ENCODE measurements at regions not wholly inside any gene's neighbourhood (a gene's known extent, or its start where the extent isn't known, plus 50 kb on each side); places are given as distances from the start of the nearest gene placed in this dataset.

- Histone ChIP-seq H3K9me3 (ENCODE audit: low read depth, low read length) (no peaks in the 10 kb centered on the region), H3K4me2 (ENCODE audit: insufficient read depth, low read length) (no peak overlapping the region), H3K79me2 (ENCODE audit: insufficient read depth, low read length) (no peaks in the 10 kb centered on the region), H3K4me3 (ENCODE audit: insufficient read depth, low read length) (no peak overlapping the region), H3K27ac (ENCODE audit: low read depth, low read length) (no peak overlapping the region), H2AFZ (ENCODE audit: low read length) (no peak overlapping the region), H3K27me3 (ENCODE audit: insufficient read depth, low read length) (no peaks in the 10 kb centered on the region), H4K20me1 (ENCODE audit: insufficient read depth, low read length) (no peaks in the 10 kb centered on the region), H3K36me3 (ENCODE audit: insufficient read depth, low read length) (no peaks in the 10 kb centered on the region), H3K4me1 (ENCODE audit: insufficient read depth, low read length) (peaks cover 4% of the 10 kb centered on the region)
- no peak for DNase-seq (ENCODE audit: insufficient read length, low spot score, missing footprints)
- no peak for TF ChIP-seq CTCF (IDR thresholded peaks at IDR 0.05; ENCODE audit: extremely low read depth, low read depth, low read length)
Observed at GRCh38 chr7:81075150-81075549, 156.3 kb upstream of the SEMA3C start.

- no peak for TF ChIP-seq CTCF (IDR thresholded peaks at IDR 0.05; ENCODE audit: extremely low read depth, low read depth, low read length)
- H3K4me1 ChIP-seq (ENCODE audit: insufficient read depth, low read length): peaks cover 4% of the 10 kb centered on the region
- no peak overlapping the region for H2AFZ ChIP-seq (ENCODE audit: low read length)
- H3K27ac ChIP-seq (ENCODE audit: low read depth, low read length): no peak overlapping the region
- no peaks in the 10 kb centered on the region for H3K27me3 ChIP-seq (ENCODE audit: insufficient read depth, low read length)
- no peaks in the 10 kb centered on the region for H3K9me3 ChIP-seq (ENCODE audit: low read depth, low read length)
- no peaks in the 10 kb centered on the region for H3K36me3 ChIP-seq (ENCODE audit: insufficient read depth, low read length)
- H4K20me1 ChIP-seq (ENCODE audit: insufficient read depth, low read length): no peaks in the 10 kb centered on the region
- no peaks in the 10 kb centered on the region for H3K79me2 ChIP-seq (ENCODE audit: insufficient read depth, low read length)
- H3K4me3 ChIP-seq (ENCODE audit: insufficient read depth, low read length): no peak overlapping the region
- no peak for DNase-seq (ENCODE audit: insufficient read length, low spot score, missing footprints)
- H3K4me2 ChIP-seq (ENCODE audit: insufficient read depth, low read length): no peak overlapping the region
Observed at GRCh38 chr7:81074406-81074805, 155.6 kb upstream of the SEMA3C start.

GRCh38 chr7:81073931-81074251, 155.0 kb upstream of the SEMA3C start:
- TF ChIP-seq CTCF (IDR thresholded peaks at IDR 0.05; ENCODE audit: extremely low read depth, low read depth, low read length): no peak
- Histone ChIP-seq H3K4me1 (ENCODE audit: insufficient read depth, low read length) (peaks cover 4% of the 10 kb centered on the region), H2AFZ (ENCODE audit: low read length) (no peak overlapping the region), H4K20me1 (ENCODE audit: insufficient read depth, low read length) (no peaks in the 10 kb centered on the region), H3K27ac (ENCODE audit: low read depth, low read length) (no peak overlapping the region), H3K27me3 (ENCODE audit: insufficient read depth, low read length) (no peaks in the 10 kb centered on the region), H3K36me3 (ENCODE audit: insufficient read depth, low read length) (no peaks in the 10 kb centered on the region), H3K4me3 (ENCODE audit: insufficient read depth, low read length) (no peak overlapping the region), H3K9me3 (ENCODE audit: low read depth, low read length) (no peaks in the 10 kb centered on the region), H3K4me2 (ENCODE audit: insufficient read depth, low read length) (no peak overlapping the region), H3K79me2 (ENCODE audit: insufficient read depth, low read length) (no peaks in the 10 kb centered on the region)
- no peak for DNase-seq (ENCODE audit: insufficient read length, low spot score, missing footprints)

- Histone ChIP-seq H2AFZ (ENCODE audit: low read length) (no peak overlapping the region), H3K4me3 (ENCODE audit: insufficient read depth, low read length) (no peak overlapping the region), H4K20me1 (ENCODE audit: insufficient read depth, low read length) (no peaks in the 10 kb centered on the region), H3K27ac (ENCODE audit: low read depth, low read length) (no peak overlapping the region), H3K9me3 (ENCODE audit: low read depth, low read length) (no peaks in the 10 kb centered on the region), H3K27me3 (ENCODE audit: insufficient read depth, low read length) (no peaks in the 10 kb centered on the region), H3K79me2 (ENCODE audit: insufficient read depth, low read length) (no peaks in the 10 kb centered on the region), H3K4me1 (ENCODE audit: insufficient read depth, low read length) (peaks cover 4% of the 10 kb centered on the region), H3K4me2 (ENCODE audit: insufficient read depth, low read length) (no peak overlapping the region), H3K36me3 (ENCODE audit: insufficient read depth, low read length) (no peaks in the 10 kb centered on the region)
- DNase-seq (ENCODE audit: insufficient read length, low spot score, missing footprints): no peak
- no peak for TF ChIP-seq CTCF (IDR thresholded peaks at IDR 0.05; ENCODE audit: extremely low read depth, low read depth, low read length)
Observed at GRCh38 chr7:81070956-81071355, 152.1 kb upstream of the SEMA3C start.
